CD4-positive, alpha-beta T cell treated with Interleukin-10 for 1 hour (primary cell): ENCODE measurements at regions not wholly inside any gene's neighbourhood (a gene's known extent, or its start where the extent isn't known, plus 50 kb on each side); places are given as distances from the start of the nearest gene placed in this dataset.
"Not testable (repeated sequence)": the region's sequence is repeated elsewhere in the genome, so short reads cannot be mapped to it uniquely, and the experiment has no call there.

ENCODE experiments used
- DNase-seq: peaks from one replicate; pipeline ENCODE4 v3.0.0-alpha.2; 2020

- DNase-seq: peak; percentile 66
Observed at GRCh38 chr14:59126714-59127436, 61.6 kb upstream of the DAAM1 start.

GRCh38 chr14:59127437-59127732 is 61.1 kb upstream of the DAAM1 start:
- DNase-seq: no peak

- no peak for DNase-seq
Observed at GRCh38 chr14:59130462-59130861, 58.0 kb upstream of the DAAM1 start.

- DNase-seq: no peak
Observed at GRCh38 chr14:59131938-59132795, 56.3 kb upstream of the DAAM1 start.

- no peak for DNase-seq
Observed at GRCh38 chr14:59132796-59133494, 55.5 kb upstream of the DAAM1 start.

GRCh38 chr14:59133709-59134108 is 54.8 kb upstream of the DAAM1 start:
- DNase-seq: no peak

GRCh38 chr14:59134307-59134706 is 54.2 kb upstream of the DAAM1 start:
- DNase-seq: no peak

GRCh38 chr14:59137256-59137655 is 51.2 kb upstream of the DAAM1 start:
- no peak for DNase-seq

GRCh38 chr14:59138576-59138975 is 49.9 kb upstream of the DAAM1 start:
- not testable (repeated sequence) for DNase-seq
